ENCODE measurements at regions not wholly inside any gene's neighbourhood (a gene's known extent, or its start where the extent isn't known, plus 50 kb on each side); places are given as distances from the start of the nearest gene placed in this dataset.

GRCh38 chr12:125228519-125229260 lies 163.5 kb downstream of the AACS start:
- no peak for DNase-seq

- DNase-seq = no peak
Measured at GRCh38 chr12:125229878-125230530, 164.8 kb downstream of the AACS start.

DNA sequence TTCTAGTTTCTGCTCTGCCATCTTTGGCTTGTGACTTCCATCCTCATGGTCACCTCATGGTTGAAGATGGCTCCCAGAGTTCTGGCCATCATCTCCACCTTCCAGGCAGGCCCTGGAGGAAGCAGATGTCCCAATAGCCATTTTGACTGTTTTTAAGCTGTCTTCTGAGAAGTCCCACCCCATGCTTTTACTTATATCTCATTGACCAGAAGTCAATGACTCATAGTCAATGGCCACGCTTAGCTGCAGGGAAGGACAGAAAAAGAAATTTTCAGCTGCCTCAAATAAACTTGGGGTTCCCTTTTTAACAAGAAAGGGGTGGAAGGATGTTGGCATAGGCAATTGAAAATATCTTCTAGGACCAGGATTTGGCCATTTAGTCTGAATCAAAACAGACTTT lies 168.1 kb downstream of the AACS start:
- no peak for DNase-seq

DNA sequence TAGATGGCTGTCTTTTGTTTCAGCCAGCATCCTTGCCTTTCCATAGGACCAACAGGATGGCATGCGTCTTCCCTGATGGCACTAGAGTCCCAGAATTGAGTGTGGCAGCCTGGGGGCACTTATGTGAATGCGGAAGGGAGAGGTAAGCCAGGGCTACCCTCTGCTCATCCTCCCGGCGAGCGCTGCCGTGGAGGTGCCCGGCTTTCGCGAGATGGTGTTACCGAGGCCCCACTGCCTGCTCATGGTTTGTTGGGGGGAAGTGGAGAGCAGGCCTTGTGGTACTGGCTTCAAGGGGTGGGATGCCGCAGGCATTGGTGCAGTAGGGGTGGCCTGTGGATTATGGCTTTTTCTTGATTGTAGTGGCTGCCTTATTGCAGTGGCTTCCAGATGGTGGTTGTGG lies 174.3 kb downstream of the AACS start:
- DNase-seq = no peak

- DNase-seq = no peak
Measured at GRCh38 chr12:125240717-125241116, 175.5 kb downstream of the AACS start.

DNA sequence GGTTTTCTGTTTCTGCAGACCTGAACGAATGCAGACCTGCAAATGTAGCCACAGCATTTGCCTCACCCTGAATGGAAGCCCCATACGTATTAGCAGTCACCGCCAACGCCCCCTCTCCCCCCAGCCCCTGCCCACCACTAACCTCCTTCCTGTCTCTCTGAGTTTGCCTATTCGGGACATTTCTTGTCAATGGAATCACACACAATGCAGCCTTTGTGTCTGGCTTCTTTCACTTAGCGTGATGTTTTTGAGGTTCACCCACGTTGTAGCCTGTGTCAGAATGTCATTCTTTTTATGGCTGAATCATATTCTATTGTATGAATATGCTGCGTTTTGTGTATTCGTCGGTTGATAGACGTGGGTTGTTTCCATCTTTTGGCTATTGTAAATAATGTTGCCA lies 178.6 kb downstream of the AACS start:
- DNase-seq = no peak

DNA sequence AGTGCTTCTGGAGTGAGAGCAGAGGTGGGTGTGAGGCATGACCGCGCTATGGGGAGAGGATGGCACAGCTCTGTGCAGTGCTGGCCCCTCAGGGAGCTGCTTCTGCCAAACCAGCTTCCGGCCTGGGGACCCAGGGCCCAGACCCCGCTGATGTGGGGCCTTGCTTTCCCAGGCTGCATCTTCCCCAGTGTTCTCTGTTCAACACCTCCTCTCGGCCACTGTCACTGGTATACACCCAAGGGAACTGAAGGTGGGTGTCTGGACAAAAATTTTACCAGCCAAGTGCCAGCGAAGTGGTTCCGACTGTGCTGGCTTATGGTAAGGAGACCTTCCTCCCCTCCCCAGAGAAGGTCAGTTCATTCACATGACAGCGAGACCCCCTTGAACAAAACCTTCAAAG lies 179.1 kb downstream of the AACS start:
- DNase-seq = no peak

- no peak for DNase-seq
Measured at GRCh38 chr12:125245581-125246557, 180.6 kb downstream of the AACS start.

DNA sequence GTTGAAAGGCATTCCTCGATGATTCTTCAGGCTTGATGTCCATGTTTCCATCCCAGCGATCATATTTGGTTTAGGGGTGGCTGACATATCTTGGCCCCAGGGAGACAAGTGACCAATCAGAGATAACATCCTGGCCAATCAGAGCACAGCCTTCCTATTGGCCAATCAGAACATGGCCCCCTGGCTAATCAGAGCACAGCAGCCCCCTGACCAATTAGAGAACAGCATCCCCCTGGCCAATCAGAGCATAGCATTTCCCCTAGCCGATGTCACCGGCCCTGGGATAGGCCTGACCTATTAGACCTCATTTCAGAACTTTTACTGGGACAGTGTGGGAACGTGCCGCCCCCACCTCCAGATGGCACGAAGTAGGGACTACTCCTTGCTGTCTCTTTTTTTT lies 182.2 kb downstream of the AACS start:
- no peak for DNase-seq

- no peak for DNase-seq
Measured at GRCh38 chr12:125249066-125249824, 184.0 kb downstream of the AACS start.

- no peak for DNase-seq
Measured at GRCh38 chr12:125249932-125250331, 184.7 kb downstream of the AACS start.

- DNase-seq = no peak
Measured at GRCh38 chr12:125254236-125254635, 189.0 kb downstream of the AACS start.

DNA sequence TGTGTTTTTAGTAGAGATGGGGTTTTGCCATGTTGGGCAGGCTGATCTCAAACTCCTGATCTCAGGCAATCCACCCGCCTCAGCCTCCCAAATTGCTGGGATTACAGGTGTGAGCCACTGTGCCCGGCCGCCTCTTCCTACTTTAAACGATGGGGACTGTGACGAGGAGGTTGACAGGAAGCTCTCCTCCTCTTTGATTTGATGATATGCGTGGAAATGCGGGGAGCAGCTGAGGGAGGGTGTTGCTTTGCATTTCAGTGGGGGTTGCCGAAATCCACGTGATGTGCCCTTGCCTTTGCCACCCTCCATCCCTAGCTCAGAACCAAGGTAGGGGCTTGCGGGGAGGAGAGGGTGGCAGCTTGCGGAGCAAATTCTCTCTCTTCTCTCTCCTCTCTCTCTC lies 189.6 kb downstream of the AACS start:
- no peak for DNase-seq

DNA sequence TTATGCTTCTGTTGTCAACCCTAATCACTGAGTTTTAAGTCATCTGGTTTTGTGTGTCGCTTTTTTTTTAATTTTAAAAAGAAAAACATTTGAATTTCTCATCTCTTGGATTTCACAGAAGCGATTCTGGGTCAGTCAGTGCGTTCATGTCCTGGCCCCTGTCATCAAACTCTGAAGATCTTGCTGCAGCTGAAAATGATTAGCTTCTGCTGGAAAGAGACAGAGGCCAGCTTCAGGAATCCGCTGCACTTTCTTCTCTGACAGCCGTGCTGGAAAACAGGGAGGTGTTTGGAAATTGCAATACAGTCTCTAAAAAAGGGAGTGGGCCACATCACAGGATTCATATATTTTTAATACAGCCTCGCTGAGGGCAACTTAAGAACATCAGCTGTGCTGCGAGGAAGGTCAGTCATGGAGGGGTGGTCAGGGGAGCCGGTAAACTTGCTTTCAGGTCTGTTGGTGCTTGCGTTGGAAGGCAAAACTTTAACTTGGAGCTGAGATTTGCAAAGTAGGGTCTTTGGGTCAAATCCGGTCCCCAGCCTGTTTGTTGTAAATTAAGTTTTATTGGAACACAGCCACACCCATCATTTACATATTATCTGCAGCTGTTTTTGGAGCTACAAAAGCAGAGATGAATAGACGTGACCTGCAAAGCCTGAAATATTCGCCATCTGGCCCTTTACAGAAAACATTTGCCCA lies 190.8 kb downstream of the AACS start:
- no peak for DNase-seq

GRCh38 chr12:125256634-125256936 lies 191.3 kb downstream of the AACS start:
- no peak for DNase-seq

DNA sequence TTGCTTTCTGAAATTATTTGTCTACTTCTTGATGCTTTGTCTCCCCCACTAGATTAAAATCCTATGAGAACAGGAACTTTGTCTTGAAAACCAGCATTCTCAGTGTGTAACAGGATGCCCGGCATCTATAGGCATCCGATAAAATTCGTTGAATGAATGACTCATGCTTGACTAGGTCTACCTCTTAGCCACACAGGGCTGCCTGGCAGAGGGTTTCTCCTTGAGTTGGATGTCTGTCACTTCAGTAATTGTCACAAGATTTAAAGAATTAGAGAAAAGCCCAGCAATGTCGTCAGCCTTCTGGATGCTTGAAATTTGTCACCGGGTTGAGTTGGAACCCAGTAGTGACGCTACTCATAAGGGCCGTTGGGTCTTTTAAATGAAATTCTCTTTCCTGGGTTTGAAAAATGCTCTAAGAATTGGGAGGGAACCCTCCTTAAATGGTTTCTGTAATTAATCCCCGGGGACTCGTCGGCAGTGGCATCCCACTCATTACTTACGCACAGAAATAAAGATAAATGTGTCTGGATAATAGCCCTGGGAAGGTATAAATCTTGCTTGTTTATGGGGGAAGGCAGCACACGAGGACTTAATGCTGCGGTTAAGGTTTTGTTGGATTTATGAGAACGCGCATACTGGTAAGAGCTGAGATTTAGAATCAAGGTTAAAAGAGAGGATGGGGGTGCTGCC lies 194.1 kb downstream of the AACS start:
- DNase-seq = no peak

DNA sequence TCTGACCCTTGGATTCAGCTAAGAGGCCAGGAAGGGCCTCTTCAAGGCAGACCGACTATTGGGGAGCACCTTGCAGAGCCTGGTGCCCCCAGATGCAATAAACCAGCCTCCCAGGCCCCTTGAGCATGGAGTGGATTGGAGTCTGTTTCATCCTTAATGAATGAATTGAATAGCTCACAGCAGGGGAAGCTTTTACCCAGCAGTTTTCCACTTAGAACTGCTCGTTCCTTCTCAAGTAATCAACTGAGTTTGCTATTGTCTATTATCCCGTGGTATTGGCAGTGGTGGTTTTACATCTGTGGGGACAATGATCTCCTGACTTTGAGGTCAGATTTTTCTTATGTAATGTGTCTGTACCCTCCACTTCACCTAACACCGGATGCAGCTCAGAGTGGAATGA lies 197.6 kb downstream of the AACS start:
- no peak for DNase-seq

DNA sequence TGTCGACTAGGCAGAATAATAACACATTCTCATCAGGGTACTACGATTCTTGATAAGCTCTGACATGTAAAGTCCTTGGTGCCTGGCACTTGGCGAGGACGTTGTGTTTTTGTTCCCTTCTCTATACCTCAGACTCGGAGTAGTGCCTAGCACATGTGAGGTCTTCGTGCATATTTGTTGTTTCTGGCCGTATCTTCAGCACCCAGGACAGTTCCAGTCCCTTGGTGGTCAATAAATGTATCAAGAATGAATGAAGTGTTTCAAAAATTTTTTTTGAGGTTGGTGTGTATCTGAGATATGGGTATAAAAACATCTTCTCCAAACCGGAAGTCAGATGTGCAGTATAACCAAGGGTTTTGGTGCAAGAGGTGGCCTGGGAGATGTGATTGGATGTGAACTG lies 198.2 kb downstream of the AACS start:
- DNase-seq = no peak

GRCh38 chr12:125267114-125267513 lies 201.9 kb downstream of the AACS start:
- no peak for DNase-seq

DNA sequence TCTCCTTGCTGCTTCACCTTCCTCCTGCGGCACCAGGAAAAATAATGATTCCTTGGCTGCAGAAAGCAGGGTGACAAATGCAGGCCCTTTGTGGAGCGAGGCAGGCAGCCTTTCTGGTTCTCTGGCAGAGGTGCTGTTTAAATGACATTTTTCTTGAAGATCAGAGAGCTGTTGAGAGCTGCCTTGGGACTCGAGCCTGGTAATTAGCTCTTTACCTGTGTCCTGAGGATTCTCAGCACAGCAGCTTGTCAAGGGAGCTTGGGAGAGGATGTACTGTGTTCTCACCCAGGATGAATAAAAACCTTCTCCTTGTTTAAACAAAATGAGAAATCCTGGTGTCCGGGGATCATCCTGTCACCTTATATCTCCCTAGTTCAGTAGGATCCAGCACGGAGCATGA lies 204.0 kb downstream of the AACS start:
- DNase-seq = no peak

- DNase-seq = no peak
Measured at GRCh38 chr12:125271892-125272291, 206.7 kb downstream of the AACS start.

All from NCI-H1417 treated with DMSO at 0.1 percent for 48 hours (cell line).